GM13977 (cell line): ENCODE measurements at regions not wholly inside any gene's neighbourhood (a gene's known extent, or its start where the extent isn't known, plus 50 kb on each side); places are given as distances from the start of the nearest gene placed in this dataset.

Experiments used
- DNase-seq: peaks from one replicate; pipeline ENCODE4 v3.0.0; 2012; ENCODE audit warnings: low spot score
- CTCF ChIP-seq: IDR thresholded peaks from 2 replicates; pipeline ENCODE4 v1.5.1; 2012; ENCODE audit warnings: mild to moderate bottlenecking, control low read depth; ENCODE audit not compliant: insufficient read depth; ENCODE audit errors: extremely low read depth, missing control alignments
- in situ Hi-C: fragments of 300-500 bp; cut with MboI; formaldehyde crosslinking; loops from one replicate; pipeline ENCODE4 v1.12.0; 2022; ENCODE audit warnings: low sequenced_read_pairs, low pct_unique_long_range_greater_than_20kb, mixed read lengths, inconsistent platforms; ENCODE audit not compliant: unreplicated experiment

- in situ Hi-C loops, result no loop called here
- TF ChIP-seq CTCF, result no peak
- DNase-seq, result no peak
These were observed 136.4 kb downstream of the KLF6 start for GRCh38 chr10:3648576-3648975.

DNA sequence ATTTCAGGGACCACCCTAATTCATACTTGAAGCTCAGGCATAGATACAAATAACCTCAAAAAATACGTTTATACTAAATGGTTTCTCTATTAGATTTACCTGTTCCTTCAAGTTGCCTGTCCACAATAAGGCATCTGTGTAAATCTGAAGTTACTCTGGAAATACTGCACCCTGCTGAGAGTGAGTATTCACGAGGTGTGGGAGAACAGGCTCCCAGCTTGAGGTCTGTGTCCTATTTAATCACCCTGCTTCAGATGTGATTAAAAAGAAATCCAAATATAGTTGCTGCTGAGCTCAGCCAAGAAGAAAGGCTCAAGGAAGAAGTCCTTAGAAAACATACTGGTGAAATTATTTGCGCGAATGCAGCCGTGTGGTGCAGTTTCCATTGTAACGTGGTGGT is 136.8 kb downstream of the KLF6 start:
- no peak for DNase-seq
- in situ Hi-C loops, result no loop called here
- no peak for TF ChIP-seq CTCF

DNA sequence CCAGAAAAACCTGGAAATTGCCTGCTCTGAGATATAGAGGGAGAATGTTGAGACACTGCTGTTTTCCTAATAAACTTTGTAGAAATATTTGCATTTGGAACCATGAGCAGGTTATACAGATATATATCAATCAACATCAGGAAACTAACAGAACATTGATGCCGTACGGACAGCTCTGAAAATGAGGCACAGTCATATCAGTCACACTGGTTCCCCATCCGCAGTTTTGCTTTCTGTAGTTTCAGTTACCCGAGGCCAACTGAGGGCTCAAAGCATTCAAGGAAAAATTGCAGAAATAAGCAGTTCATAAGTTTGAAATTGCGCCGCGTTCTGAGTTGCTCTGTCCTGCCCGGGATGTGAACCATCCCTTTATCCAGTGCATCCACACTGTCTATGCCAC is 137.9 kb downstream of the KLF6 start:
- TF ChIP-seq CTCF, result no peak
- in situ Hi-C loops, result no loop called here
- DNase-seq, result no peak

DNA sequence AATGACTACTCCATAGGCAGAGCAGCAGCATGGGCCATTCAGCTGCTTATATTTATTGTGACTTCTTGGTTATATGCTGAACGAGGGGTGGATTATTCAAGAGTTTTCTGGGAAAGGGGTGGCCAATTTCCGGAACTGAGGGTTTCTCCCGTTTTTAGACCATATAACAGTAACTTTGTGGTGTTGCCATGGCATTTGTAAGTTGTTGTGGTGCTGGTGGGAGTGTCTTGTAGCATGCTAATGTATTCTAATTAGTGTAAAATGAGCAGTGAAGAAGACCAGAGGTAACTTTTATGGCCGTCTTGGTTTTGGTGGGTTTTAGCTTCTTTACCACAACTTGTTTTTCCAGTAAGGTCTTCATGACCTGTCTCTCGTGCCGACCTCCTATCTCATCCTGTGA is 139.6 kb downstream of the KLF6 start:
- in situ Hi-C loops, result no loop called here
- no peak for DNase-seq
- TF ChIP-seq CTCF, result no peak

DNA sequence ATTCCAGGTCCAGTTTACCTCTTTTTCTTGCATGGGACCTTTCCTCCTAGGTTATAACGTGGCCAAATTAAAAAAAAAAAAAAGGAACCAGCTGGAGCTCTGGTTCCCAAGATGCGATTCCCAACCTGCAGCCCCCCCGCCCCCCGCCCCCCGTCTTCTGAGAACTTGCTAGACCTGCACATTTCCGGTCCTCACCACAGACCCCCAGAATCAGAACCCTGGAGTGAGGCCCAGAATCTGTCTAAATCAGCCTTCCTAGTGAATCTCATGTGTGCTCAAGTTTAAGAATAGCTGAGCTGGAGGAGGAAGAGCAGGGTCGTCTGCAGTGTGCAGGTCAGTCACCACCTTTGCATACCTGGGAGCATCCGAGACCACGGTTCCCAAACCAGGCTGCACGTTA is 144.2 kb downstream of the KLF6 start:
- DNase-seq, result no peak
- no peak for TF ChIP-seq CTCF
- in situ Hi-C loops, result no loop called here

DNA sequence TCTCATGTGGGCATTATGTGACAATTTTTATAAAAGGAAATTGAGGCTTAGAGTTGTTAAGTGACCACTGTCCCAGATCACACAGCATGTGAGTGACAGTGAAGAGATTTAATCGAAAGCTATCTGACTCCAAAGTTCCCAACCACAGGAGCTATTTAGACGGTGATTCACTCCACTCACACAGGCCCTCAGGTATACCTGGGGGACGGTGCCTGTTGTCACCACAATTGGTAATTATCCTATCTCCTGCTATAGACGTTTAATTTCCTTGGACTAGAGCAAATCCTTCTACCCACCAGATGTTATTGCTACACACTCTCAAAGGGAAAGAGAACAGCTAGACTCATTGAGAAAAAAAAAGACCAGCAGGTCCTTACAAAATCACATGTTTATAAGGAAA is 145.5 kb downstream of the KLF6 start:
- in situ Hi-C loops, result no loop called here
- DNase-seq, result no peak
- TF ChIP-seq CTCF, result no peak
